RWPE1 (cell line): ENCODE measurements at regions not wholly inside any gene's neighbourhood (a gene's known extent, or its start where the extent isn't known, plus 50 kb on each side); places are given as distances from the start of the nearest gene placed in this dataset.

Source experiments
- CTCF ChIA-PET: fragments of 350-600 bp; sonication (Branson Sonifier 250); formaldehyde crosslinking; extraction: SDS; loops from one replicate; lab custom pipeline; 2021; lab: Yijun Ruan, JAX
- POLR2A ChIA-PET: fragments of 400-600 bp; formaldehyde crosslinking; extraction: SDS; loops from one replicate; lab custom pipeline; 2020; ENCODE audit warnings: antibody characterized with exemption; ENCODE audit not compliant: low non-redundant PET; lab: Yijun Ruan, JAX
- DNase-seq: peaks from one replicate; pipeline ENCODE4 v3.0.0; 2012; ENCODE audit warnings: low spot score
- H3K27ac ChIP-seq: fragments of 450-650 bp; 2 replicates; pipeline ENCODE4 v1.5.1; 2017
- TF ChIP-seq, protein P1 (sequence below): fragments of 450-650 bp; conservative IDR thresholded peaks from 2 replicates; pipeline ENCODE4 v1.5.1; 2017; ENCODE audit warnings: low read depth, mild to moderate bottlenecking

DNA sequence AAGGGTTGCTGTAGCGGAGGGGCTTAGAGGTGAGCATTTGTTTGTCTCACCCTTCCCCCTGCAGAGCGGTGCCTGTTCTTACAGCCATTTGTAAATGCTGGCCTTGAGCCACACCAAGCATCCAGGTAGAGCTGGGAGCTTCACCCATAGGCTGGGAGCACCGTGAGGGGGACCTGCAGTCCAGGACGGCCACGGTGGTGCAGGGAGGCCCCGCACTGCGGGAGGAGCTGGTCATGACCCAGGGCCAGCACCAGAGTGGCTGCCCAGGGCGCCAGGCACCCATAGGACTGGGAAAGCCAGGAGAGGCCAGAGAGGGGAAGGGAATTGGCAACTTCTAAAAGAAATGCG is 197.3 kb upstream of the ADAMTS16 start:
- no peak overlapping the region for H3K27ac ChIP-seq
- ChIA-PET CTCF (interaction anchor here (1.0 kb wide), 1 partner anchor 63 kb away, joined by 3 read pairs; no protein-coding TSS in a partner anchor), POLR2A (no interaction called here)
- no peak for DNase-seq
- TF ChIP-seq, protein P1, sequence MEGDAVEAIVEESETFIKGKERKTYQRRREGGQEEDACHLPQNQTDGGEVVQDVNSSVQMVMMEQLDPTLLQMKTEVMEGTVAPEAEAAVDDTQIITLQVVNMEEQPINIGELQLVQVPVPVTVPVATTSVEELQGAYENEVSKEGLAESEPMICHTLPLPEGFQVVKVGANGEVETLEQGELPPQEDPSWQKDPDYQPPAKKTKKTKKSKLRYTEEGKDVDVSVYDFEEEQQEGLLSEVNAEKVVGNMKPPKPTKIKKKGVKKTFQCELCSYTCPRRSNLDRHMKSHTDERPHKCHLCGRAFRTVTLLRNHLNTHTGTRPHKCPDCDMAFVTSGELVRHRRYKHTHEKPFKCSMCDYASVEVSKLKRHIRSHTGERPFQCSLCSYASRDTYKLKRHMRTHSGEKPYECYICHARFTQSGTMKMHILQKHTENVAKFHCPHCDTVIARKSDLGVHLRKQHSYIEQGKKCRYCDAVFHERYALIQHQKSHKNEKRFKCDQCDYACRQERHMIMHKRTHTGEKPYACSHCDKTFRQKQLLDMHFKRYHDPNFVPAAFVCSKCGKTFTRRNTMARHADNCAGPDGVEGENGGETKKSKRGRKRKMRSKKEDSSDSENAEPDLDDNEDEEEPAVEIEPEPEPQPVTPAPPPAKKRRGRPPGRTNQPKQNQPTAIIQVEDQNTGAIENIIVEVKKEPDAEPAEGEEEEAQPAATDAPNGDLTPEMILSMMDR, result no peak

DNA sequence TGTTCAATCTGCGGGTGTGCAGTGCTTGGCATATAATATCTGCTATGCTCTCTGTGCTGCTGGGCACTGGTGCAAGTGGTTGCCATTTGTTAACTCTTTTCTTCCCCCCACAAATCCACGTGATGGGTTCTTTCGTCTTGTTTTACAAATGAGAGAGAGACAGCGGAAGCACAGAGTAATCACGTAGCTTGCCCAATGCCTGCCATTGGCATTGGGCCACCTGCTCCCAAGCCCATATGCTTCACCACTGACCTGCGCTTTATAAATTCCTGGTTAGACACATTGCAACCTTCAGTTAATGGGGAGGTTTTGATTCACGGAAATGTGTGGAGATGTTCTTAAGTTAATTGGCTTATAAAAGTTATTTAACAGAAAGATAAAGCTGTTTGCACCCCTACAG is 194.8 kb upstream of the ADAMTS16 start:
- TF ChIP-seq, protein P1, result no peak
- H3K27ac ChIP-seq, result no peak overlapping the region
- no peak for DNase-seq
- ChIA-PET CTCF (interaction anchor here (0.6 kb wide), 1 partner anchor 220 kb away, joined by 3 read pairs; no protein-coding TSS in a partner anchor), POLR2A (no interaction called here)

DNA sequence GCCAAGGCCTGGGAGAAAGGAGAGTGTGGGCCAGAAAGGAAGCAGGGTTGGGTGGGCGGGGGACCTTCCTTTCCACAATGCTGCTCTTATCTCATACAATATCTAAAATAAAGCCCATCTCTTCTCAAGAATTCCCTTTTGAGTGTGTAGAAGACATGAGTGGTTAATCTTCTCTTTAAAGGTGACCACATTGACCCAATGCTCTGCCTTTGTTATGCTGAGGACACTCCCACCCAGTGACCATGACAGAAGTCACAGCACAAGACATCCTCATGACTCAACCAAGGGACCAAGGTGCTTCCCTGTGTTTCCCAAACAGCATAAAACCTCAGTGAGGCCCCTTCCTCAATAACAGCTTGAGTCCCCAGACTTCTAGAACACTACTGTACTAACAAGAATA is 193.0 kb upstream of the ADAMTS16 start:
- ChIA-PET POLR2A (no interaction called here), CTCF (no interaction called here)
- TF ChIP-seq, protein P1, result no peak
- H3K27ac ChIP-seq, result no peak overlapping the region
- DNase-seq, result no peak

DNA sequence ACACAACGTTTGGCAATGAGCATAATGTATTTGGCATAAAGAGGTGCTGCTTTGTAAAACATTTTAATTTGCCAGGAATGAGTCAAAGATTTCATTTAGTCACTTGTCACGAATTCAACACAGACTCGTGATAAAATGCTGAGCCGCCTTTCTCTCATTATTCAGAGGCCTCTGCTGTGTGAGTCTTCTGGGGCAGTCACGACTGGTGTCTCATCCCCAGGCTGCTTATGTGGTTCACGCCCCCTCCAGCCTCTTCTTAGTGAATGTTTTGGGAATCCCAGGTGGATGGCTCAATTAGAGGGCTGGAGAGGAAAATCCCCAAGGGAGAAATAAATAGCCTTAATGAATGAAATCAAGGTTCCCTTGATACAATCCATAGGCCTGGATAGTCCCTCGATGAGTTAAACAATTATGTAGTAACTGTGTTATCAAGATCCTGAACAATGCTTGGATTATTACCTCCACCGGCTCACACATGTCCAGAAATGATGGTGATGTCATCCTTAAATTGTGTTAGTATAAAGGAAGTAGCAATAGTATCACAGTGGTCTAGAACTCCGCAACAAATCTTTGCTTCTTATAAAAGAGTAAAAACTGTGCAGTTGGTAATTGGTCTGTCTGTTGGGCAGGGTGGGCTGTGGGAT is 192.1 kb upstream of the ADAMTS16 start:
- H3K27ac ChIP-seq, result no peak overlapping the region
- CTCF ChIA-PET, result no interaction called here
- TF ChIP-seq, protein P1, result no peak
- no peak for DNase-seq
- POLR2A ChIA-PET, result no interaction called here

DNA sequence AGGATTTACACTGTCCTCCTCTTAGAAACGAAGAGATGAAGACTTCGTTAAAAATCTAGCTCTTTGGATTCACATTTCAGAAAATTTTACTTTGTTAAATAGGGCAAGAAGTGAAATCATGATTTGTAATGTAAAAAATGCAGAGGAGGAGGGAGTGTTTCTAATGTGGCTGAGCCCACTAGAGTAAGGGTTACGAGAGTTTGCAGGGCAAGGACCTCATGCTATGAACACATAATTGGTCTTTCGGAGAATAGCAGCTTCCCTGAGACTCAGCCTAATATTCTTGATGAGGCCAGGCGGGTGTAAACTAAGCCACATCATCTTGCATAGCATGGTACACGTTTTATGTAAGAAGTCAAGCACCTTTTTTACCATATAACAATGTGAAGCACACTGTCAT is 191.0 kb upstream of the ADAMTS16 start:
- DNase-seq, result no peak
- ChIA-PET POLR2A (no interaction called here), CTCF (interaction anchor here (0.7 kb wide), 1 partner anchor 9 kb away, joined by 4 read pairs; no protein-coding TSS in a partner anchor)
- H3K27ac ChIP-seq, result no peak overlapping the region
- TF ChIP-seq, protein P1, result no peak

DNA sequence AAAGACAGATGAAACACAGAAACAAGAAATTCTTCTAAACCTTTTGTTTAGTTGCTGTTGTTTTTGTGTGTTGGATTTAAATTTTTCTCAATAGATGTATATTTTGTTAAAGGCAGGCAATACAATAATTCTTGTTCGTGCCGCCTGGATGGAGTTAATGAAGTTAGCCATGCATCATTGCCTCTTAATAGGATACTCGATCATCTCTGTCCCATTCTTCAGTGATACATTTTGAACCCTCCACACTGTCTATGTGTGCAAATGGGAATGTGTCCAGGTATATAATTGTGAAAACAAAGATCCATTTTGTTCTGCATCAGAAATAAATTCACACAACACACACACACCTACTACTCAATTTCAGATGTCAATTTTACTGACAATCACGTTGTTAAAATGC is 186.6 kb upstream of the ADAMTS16 start:
- DNase-seq, result no peak
- TF ChIP-seq, protein P1, result no peak
- CTCF ChIA-PET, result no interaction called here
- POLR2A ChIA-PET, result no interaction called here
- no peak overlapping the region for H3K27ac ChIP-seq
